GM12892 (cell line): ENCODE measurements at regions not wholly inside any gene's neighbourhood (a gene's known extent, or its start where the extent isn't known, plus 50 kb on each side); places are given as distances from the start of the nearest gene placed in this dataset.

Source experiments
- POLR2A ChIP-seq: IDR thresholded peaks from 2 replicates; pipeline ENCODE4 v1.6.1; 2011; ENCODE audit warnings: low read depth, low read length, control low read depth
- POLR2AphosphoS5 ChIP-seq: IDR thresholded peaks from 2 replicates; pipeline ENCODE4 v1.6.1; 2011; ENCODE audit warnings: low read depth, low read length, control low read depth
- TAF1 ChIP-seq: IDR thresholded peaks from 2 replicates; pipeline ENCODE4 v1.6.1; 2011; ENCODE audit warnings: low read depth, mild to moderate bottlenecking, control low read depth, low read length, borderline replicate concordance

DNA sequence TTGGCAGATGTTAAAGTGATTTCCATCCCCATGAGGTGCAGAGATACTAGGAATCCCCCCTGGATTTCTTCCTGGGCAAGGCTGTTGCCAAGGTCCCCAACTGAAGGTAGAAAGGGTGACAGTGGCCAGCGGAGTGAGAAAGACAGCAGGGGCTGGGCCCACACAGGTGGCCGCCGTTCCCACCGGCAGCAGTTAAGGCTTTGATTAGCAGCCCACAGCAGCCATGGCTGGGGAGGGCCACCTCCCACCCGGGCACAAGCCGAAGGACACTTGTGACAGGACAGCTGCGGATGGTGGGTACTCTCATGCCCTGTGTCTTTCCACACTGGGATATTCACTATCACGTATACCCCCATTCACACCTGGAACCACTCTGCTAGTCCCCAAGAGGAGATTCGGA, 63.9 kb upstream of the CDYL start:
- TF ChIP-seq POLR2AphosphoS5 (no peak), TAF1 (no peak), POLR2A (no peak)
